Sigmoid colon (tissue), 6 donors: ENCODE measurements at regions not wholly inside any gene's neighbourhood (a gene's known extent, or its start where the extent isn't known, plus 50 kb on each side); places are given as distances from the start of the nearest gene placed in this dataset.

Experiments
- DNase-seq: peaks from one replicate; pipeline ENCODE4 v3.0.0-alpha.2; 2019
- H3K27ac ChIP-seq, 4 donors: fragments of 200-600 bp; sonication (generic); one replicate each; pipeline ENCODE4 v1.5.1; 2016 to 2019; ENCODE audit warnings: mild to moderate bottlenecking in 1 of 4
- H3K27me3 ChIP-seq, 3 donors: fragments of 200-600 bp; sonication (generic); one replicate each; pipeline ENCODE4 v1.5.1; 2019; ENCODE audit warnings: mild to moderate bottlenecking in 1 of 3
- H3K36me3 ChIP-seq, 4 donors: fragments of 200-600 bp; sonication (generic); one replicate each; pipeline ENCODE4 v1.5.1; 2016 to 2019
- H3K4me1 ChIP-seq, 4 donors: fragments of 200-600 bp; sonication (generic); one replicate each; pipeline ENCODE4 v1.5.1; 2017 to 2019
- H3K4me3 ChIP-seq, 4 donors: fragments of 200-600 bp; sonication (generic); one replicate each; pipeline ENCODE4 v1.5.1; 2017 to 2019; ENCODE audit warnings: mild to moderate bottlenecking in 2 of 4, moderate library complexity in 1 of 4
- H3K9me3 ChIP-seq, 4 donors: fragments of 200-600 bp in 3 of 4; sonication (generic) in 3 of 4; one replicate each; pipeline versions ENCODE4 v1.5.1 to v1.6.1; 2013 to 2019
- EP300 ChIP-seq, 4 donors: sonication (generic); formaldehyde crosslinking; IDR thresholded peaks; one replicate each; pipeline ENCODE4 v1.6.1; 2017; ENCODE audit warnings: antibody characterized with exemption in 4 of 4
- POLR2A ChIP-seq, 2 donors: fragments of 450-650 bp; IDR thresholded peaks; one replicate each; pipeline ENCODE4 v1.6.1; 2016; ENCODE audit warnings: antibody characterized with exemption in 2 of 2, mild to moderate bottlenecking in 2 of 2, moderate library complexity in 2 of 2
- POLR2AphosphoS5 ChIP-seq, 4 donors: sonication (generic); formaldehyde crosslinking; IDR thresholded peaks; one replicate each; pipeline ENCODE4 v1.6.1; 2017; ENCODE audit warnings: antibody characterized with exemption in 4 of 4
- WGBS, 2 donors: extraction: QIAGEN DNeasy Blood & Tissue Kit; methylation state at CpG; one replicate each; pipeline ENCODE4 v1.1.7; 2013; 5-methylcytosine and 5-hydroxymethylcytosine counted together
- intact Hi-C: fragments of 100-400 bp; cut with DNase I; formaldehyde crosslinking; loops from one replicate; pipeline ENCODE4 v1.15.1; 2023
- TF ChIP-seq, protein P1 (sequence below), 4 experiments: fragments of 450-650 bp in 3 of 4; fragments of 200-600 bp in 1 of 4; IDR thresholded peaks; one replicate each; pipeline ENCODE4 v1.5.1; 2016 to 2019; ENCODE audit warnings: antibody characterized with exemption in 4 of 4, mild to moderate bottlenecking in 3 of 4, moderate library complexity in 2 of 4
- donor health status: healthy with polysubstance abuse.
- donor health status: healthy.

DNA sequence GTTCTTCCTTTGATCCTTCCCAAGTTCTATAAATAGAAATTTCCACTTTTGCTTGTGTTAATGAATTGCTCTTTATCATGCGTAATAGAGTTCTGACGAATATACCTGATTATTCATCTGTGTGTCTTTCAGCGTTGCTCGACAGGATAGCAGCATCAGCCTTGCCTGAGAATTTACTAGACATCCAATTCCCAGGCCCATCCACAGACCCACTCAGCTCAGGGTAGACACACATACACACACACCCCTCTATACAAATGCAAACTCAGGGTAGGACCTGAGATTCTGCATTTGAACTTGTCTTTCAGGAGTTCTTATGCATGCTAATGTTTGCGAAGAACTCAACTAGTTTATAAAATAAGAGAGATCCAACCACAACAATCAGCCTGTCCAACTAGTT, 343.4 kb upstream of the GYPC start:
- no peaks in the 10 kb centered on the region for H3K36me3 ChIP-seq
- WGBS, 2 donors: 83 to 93% methylated on average over 5 of the region's 5 CpGs
- DNase-seq: no peak
- no peaks in the 10 kb centered on the region for H3K4me1 ChIP-seq
- TF ChIP-seq, protein P1, sequence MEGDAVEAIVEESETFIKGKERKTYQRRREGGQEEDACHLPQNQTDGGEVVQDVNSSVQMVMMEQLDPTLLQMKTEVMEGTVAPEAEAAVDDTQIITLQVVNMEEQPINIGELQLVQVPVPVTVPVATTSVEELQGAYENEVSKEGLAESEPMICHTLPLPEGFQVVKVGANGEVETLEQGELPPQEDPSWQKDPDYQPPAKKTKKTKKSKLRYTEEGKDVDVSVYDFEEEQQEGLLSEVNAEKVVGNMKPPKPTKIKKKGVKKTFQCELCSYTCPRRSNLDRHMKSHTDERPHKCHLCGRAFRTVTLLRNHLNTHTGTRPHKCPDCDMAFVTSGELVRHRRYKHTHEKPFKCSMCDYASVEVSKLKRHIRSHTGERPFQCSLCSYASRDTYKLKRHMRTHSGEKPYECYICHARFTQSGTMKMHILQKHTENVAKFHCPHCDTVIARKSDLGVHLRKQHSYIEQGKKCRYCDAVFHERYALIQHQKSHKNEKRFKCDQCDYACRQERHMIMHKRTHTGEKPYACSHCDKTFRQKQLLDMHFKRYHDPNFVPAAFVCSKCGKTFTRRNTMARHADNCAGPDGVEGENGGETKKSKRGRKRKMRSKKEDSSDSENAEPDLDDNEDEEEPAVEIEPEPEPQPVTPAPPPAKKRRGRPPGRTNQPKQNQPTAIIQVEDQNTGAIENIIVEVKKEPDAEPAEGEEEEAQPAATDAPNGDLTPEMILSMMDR (IDR thresholded peaks at IDR 0.05): no peak
- TF ChIP-seq POLR2A (IDR thresholded peaks at IDR 0.05): no peak
- no peak for TF ChIP-seq POLR2AphosphoS5 (IDR thresholded peaks at IDR 0.05)
- no peak for TF ChIP-seq EP300 (IDR thresholded peaks at IDR 0.05)
- intact Hi-C loops: no loop called here
- H3K9me3 ChIP-seq: no peaks in the 10 kb centered on the region
- no peaks in the 10 kb centered on the region for H3K27me3 ChIP-seq
- H3K27ac ChIP-seq: no peak overlapping the region
- no peak overlapping the region for H3K4me3 ChIP-seq

DNA sequence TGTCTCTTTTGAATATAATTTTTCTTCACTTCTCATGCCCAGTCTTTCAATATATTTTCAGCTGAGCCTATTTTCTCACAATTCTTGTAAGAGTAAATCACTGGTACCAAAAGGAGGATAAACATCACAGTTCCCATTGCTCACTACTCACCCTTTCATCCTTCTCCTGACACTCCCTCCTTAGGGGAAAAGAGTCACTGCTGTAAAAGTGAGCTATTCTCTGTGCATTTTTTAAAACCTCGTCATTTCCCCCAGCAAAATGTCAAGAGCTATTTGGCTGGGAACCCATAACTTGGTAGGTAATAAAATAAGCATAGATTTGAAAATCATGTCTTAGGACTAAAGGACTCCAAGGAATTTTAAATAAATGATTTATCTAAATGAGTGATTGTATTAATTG, 340.1 kb upstream of the GYPC start:
- intact Hi-C loops: no loop called here
- no peak overlapping the region for H3K4me3 ChIP-seq
- H3K9me3 ChIP-seq: no peaks in the 10 kb centered on the region
- DNase-seq: no peak
- no peak overlapping the region for H3K27ac ChIP-seq
- H3K4me1 ChIP-seq: no peaks in the 10 kb centered on the region
- no peak for TF ChIP-seq POLR2A (IDR thresholded peaks at IDR 0.05)
- 72 to 76% methylated on average over 1 of the region's 1 CpG for WGBS, 2 donors
- no peaks in the 10 kb centered on the region for H3K36me3 ChIP-seq
- no peaks in the 10 kb centered on the region for H3K27me3 ChIP-seq

DNA sequence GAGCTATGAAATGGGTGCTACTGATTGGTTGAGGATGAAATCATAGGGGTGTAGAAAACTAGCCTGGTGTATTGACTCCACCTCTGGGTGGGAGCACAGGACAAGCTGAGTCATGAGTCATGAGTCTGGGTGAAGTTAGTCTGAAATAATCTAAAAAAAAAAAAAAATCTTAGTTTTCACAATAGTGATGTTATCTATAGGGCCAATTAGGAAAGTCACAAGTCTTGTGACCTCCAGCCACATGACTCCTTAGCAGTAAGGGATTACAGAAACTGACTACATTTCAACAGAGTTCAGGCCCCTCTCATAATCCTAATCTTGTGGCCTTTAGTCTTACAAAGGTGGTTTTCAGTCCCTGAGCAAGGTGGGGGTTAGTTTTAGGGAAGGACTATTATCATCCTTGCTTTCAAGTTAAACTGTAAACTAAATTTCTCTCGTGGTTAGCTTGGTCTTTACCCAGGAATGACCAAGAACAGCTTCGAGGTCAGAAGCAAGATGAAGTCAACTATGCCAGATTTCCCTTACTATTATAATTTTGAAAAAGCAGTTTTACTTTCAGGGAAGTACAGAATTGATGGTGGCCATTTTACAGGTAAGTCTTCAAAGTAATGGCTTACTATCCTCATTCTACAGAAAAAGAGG, 338.0 kb upstream of the GYPC start:
- Histone ChIP-seq H3K36me3 (no peaks in the 10 kb centered on the region), H3K27ac (no peak overlapping the region), H3K4me1 (no peaks in the 10 kb centered on the region), H3K4me3 (no peak overlapping the region), H3K27me3 (no peaks in the 10 kb centered on the region), H3K9me3 (no peaks in the 10 kb centered on the region)
- intact Hi-C loops: no loop called here
- no peak for DNase-seq
- 29 to 62% methylated on average over 2 of the region's 2 CpGs for WGBS, 2 donors
- TF ChIP-seq, protein P1 (IDR thresholded peaks at IDR 0.05): no peak
- TF ChIP-seq EP300 (IDR thresholded peaks at IDR 0.05) (no peak), POLR2A (IDR thresholded peaks at IDR 0.05) (no peak), POLR2AphosphoS5 (IDR thresholded peaks at IDR 0.05) (no peak)

DNA sequence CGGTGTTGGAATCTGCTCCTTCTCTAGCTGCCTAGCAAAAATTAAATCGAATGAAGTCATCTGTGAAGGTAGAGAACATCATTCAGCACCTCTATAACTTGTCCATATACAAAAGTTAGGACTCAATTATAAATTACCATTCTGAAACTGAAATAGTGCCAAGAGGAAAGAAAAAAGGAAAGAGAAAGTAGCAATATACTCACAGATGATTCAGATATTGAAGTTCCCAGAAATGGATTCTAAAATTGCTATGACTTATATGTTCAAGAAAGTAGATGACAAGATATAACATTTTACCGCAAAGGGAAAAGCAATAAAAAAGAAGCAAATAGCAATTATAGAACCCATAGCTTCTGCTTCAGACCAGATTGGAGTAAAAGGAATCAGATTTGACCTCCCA, 333.6 kb upstream of the GYPC start:
- no peaks in the 10 kb centered on the region for H3K4me1 ChIP-seq
- DNase-seq: no peak
- no peak overlapping the region for H3K4me3 ChIP-seq
- no peaks in the 10 kb centered on the region for H3K9me3 ChIP-seq
- no peak for TF ChIP-seq POLR2AphosphoS5 (IDR thresholded peaks at IDR 0.05)
- intact Hi-C loops: no loop called here
- H3K27me3 ChIP-seq: no peaks in the 10 kb centered on the region
- WGBS, 2 donors: 73 to 86% methylated on average over 3 of the region's 3 CpGs
- no peaks in the 10 kb centered on the region for H3K36me3 ChIP-seq
- H3K27ac ChIP-seq: no peak overlapping the region

DNA sequence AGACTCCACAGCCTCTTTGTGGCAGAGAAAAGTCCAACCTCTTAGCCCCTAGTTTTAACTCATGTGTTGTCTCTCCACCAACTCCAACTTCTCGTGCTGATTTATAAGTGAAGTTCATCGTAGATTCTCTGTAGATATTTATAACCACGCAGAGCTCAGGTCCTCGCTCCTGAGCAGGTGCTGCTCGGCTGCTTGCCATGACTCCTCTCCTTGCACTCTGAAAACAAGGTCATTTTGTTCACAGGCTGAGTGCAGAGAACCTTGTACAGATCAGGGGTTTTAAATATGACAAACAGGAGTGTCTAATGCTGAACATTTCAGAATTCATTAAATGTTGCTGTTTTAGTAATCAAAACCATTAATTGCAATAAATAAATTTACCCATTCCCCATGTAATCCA, 330.8 kb upstream of the GYPC start:
- Histone ChIP-seq H3K4me1 (no peaks in the 10 kb centered on the region), H3K36me3 (no peaks in the 10 kb centered on the region), H3K27ac (no peak overlapping the region), H3K4me3 (no peak overlapping the region), H3K27me3 (no peaks in the 10 kb centered on the region), H3K9me3 (peaks cover 0 to 2% (median 0%) of the 10 kb centered on the region in 4 donors)
- WGBS, 2 donors: 79 to 88% methylated on average over 5 of the region's 5 CpGs
- intact Hi-C loops: no loop called here
- TF ChIP-seq EP300 (IDR thresholded peaks at IDR 0.05): no peak
- no peak for TF ChIP-seq POLR2AphosphoS5 (IDR thresholded peaks at IDR 0.05)
- TF ChIP-seq, protein P1 (IDR thresholded peaks at IDR 0.05): no peak
- no peak for DNase-seq

DNA sequence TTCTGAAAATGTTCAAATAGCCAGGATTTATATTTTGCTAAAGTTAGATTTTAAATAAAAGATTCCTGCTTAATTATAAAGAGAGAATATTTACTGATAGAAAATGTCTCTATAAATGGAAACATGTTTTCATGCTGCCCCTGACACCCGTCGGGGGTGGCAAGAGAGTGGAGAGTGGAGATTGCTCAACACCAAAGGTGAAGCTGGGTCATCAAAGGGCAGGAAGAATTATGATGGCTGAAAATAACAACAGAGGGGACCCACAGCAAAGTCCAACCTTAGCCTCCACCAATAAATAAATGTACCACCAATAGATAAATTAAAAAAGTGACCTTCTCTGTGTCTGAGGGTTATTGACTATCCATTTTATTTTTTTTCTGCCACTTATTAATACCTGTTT, 326.8 kb upstream of the GYPC start:
- Histone ChIP-seq H3K4me1 (no peaks in the 10 kb centered on the region), H3K27ac (no peak overlapping the region), H3K4me3 (no peak overlapping the region), H3K36me3 (no peaks in the 10 kb centered on the region), H3K9me3 (peaks cover 0 to 2% (median 0%) of the 10 kb centered on the region in 4 donors), H3K27me3 (no peaks in the 10 kb centered on the region)
- intact Hi-C loops: no loop called here
- 75 to 93% methylated on average over 2 of the region's 2 CpGs for WGBS, 2 donors
- DNase-seq: no peak
- no peak for TF ChIP-seq POLR2A (IDR thresholded peaks at IDR 0.05)
- TF ChIP-seq POLR2AphosphoS5 (IDR thresholded peaks at IDR 0.05): no peak
- no peak for TF ChIP-seq EP300 (IDR thresholded peaks at IDR 0.05)
- TF ChIP-seq, protein P1 (IDR thresholded peaks at IDR 0.05): no peak
